GM12865 (cell line): ENCODE measurements at regions not wholly inside any gene's neighbourhood (a gene's known extent, or its start where the extent isn't known, plus 50 kb on each side); places are given as distances from the start of the nearest gene placed in this dataset.
"Not testable (repeated sequence)": the region's sequence is repeated elsewhere in the genome, so short reads cannot be mapped to it uniquely, and the experiment has no call there.

Experiments
- DNase-seq: peaks from one replicate; pipeline ENCODE4 v3.0.0; 2010; ENCODE audit warnings: low read depth
- H3K4me3 ChIP-seq: 2 replicates; pipeline ENCODE4 v1.5.1; 2011; ENCODE audit warnings: mild to moderate bottlenecking, low read depth, low read length, control low read depth
- CTCF ChIP-seq: IDR thresholded peaks from 2 replicates; pipeline ENCODE4 v1.5.1; 2011; ENCODE audit warnings: low read length, control low read depth, low read depth, inconsistent platforms; ENCODE audit not compliant: insufficient read depth; ENCODE audit errors: missing control alignments

- no peak overlapping the region for H3K4me3 ChIP-seq
- no peak for DNase-seq
- TF ChIP-seq CTCF, result no peak
Observed at GRCh38 chr12:63003223-63003819, 68.4 kb upstream of the PPM1H start.

- not testable (repeated sequence) for H3K4me3 ChIP-seq, DNase-seq
Observed at GRCh38 chr12:63002059-63002458, 67.1 kb upstream of the PPM1H start.

- no peak for DNase-seq
- H3K4me3 ChIP-seq, result no peak overlapping the region
- no peak for TF ChIP-seq CTCF
Observed at GRCh38 chr12:62998454-62998853, 63.5 kb upstream of the PPM1H start.

- no peak overlapping the region for H3K4me3 ChIP-seq
- TF ChIP-seq CTCF, result no peak
- DNase-seq, result no peak
Observed at GRCh38 chr12:62995097-62995496, 60.1 kb upstream of the PPM1H start.

GRCh38 chr12:62986844-62987243 lies 51.9 kb upstream of the PPM1H start:
- no peak for TF ChIP-seq CTCF
- no peak for DNase-seq
- H3K4me3 ChIP-seq, result no peak overlapping the region
